Prostate gland (tissue), 2 donors: ENCODE measurements at regions not wholly inside any gene's neighbourhood (a gene's known extent, or its start where the extent isn't known, plus 50 kb on each side); places are given as distances from the start of the nearest gene placed in this dataset.

ENCODE experiments used
- CTCF ChIP-seq, 4 experiments: fragments of 200-600 bp in 2 of 4; fragments of 450-650 bp in 2 of 4; sonication (generic) in 2 of 4; IDR thresholded peaks; 1 replicate in 3 of 4; 2 replicates in 1 of 4; pipeline ENCODE4 v1.5.1; 2016 to 2019; ENCODE audit warnings: antibody characterized with exemption in 4 of 4, mild to moderate bottlenecking in 2 of 4, moderate library complexity in 2 of 4
- POLR2A ChIP-seq: fragments of 450-650 bp; IDR thresholded peaks from one replicate; pipeline ENCODE4 v1.6.1; 2016; ENCODE audit warnings: antibody characterized with exemption, mild to moderate bottlenecking
- POLR2AphosphoS5 ChIP-seq: sonication (generic); formaldehyde crosslinking; IDR thresholded peaks from one replicate; pipeline ENCODE4 v1.6.1; 2017; ENCODE audit warnings: antibody characterized with exemption

- TF ChIP-seq POLR2AphosphoS5, result no peak
- TF ChIP-seq POLR2A, result no peak
- no peak for TF ChIP-seq CTCF (IDR thresholded peaks at IDR 0.05)
These were observed 566.5 kb upstream of the GNPDA2 start for GRCh38 chr4:45292844-45293243.
